NCI-H2107 treated with DMSO at 0.1 percent for 48 hours (cell line): ENCODE measurements at regions not wholly inside any gene's neighbourhood (a gene's known extent, or its start where the extent isn't known, plus 50 kb on each side); places are given as distances from the start of the nearest gene placed in this dataset.
"Not testable (repeated sequence)": the region's sequence is repeated elsewhere in the genome, so short reads cannot be mapped to it uniquely, and the experiment has no call there.

Experiments
- DNase-seq: peaks from one replicate; lab custom pipeline; 2025; ENCODE audit not compliant: unreplicated experiment; lab: John Stamatoyannopoulos, UW

DNA sequence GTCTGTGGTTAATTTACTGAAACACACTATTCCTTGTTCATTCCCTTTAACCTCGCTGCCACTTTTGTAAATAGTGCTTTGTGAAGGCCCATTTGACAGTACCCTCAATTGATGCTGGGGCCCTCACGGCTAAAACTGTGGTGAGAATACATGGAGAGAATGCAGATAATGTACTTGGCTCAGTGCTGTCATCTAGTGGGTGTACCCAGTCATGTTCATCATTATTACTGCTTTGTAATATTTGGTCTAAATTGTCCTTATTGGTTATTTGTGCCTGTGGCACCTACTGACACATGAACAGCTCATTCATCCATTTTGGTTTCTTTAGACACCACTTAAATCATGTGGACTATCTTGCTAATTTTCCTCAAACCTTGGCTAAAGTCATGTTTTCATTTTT, 543.6 kb downstream of the EDEM1 start:
- no peak for DNase-seq

DNA sequence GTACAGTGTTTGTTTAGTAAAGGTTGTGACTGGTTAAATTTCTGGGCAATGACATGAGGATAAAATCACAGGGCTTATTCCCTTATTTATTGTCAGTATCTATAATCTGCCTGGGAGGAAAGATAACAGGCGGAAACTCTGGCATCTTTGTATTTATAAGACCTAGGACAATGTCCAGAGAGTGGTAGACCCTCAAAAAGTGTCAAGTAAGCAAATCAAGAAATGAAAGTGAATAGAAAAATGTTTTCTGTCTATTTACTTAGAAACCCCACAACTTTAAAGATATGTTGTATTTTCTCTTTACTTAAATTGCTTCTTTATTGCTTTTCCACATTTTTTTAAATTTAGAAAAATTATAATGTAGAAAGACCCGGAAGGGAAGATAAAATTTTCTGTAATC, 544.6 kb downstream of the EDEM1 start:
- no peak for DNase-seq

DNA sequence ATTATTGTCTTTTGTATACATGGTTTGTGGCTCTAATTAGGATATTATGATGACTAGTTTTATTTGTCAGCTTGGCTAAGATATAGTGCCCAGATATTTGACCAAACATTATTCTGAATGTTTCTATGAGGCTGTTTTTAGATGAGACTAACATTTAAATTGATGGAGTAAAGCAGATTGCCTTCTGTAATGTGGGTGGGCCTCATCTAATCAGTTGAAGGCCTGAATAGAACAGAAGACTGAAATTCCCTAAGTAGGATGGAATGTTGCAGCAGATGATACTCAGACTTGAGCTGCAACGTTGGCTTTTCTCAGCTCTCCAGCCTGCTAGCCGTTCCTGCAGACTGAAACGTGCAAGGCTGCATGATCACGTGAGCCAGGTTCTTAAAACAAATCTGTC, 546.5 kb downstream of the EDEM1 start:
- no peak for DNase-seq

DNA sequence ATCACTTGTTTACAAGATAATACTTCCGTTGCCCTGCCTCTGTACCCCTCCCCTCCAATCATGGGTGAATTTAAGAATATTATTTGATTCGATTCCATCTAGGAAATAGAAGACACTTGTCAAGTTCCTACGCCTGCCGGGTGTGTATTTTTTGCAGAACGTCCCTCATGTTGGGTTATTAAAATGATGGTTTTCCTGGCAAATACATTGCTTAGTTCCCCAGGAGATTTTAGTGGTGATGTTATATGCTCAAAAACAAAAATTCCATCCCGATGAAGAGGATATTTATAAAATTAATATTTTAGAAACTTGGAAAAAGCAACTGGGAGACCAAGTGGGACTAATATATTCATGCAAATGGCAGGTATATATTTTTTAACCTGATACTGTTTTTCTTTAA, 548.4 kb downstream of the EDEM1 start:
- no peak for DNase-seq

DNA sequence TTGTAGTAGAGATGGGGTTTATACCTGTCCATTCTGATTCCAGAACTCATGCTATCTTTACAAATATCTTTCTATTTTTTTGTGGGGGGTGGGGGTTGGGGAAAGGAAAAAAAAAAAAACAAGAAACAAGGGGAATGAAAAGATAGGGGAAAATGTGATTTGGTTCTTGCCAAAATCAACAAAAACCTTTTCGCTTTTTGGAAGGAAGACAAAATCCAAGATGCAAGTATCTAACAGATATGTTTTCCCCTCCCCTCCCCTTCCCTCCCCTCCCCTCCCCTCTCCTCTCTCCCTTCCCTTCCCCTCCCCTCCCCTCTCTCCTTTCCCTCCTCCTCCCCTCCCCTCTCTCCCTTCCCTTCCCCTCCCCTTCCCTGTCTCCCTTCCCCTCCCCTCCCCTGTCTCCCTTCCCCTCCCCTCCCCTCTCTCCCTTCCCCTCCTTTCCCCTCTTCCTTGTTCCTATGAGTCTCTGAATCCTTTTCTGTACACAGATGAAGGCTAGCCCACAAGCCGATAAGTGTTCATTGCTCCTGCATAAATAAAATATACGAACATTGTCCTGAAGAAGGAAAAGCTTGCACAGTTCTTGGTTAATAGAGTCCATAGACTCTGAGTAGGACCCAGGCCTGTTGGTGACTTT, 551.9 kb downstream of the EDEM1 start:
- no peak for DNase-seq

DNA sequence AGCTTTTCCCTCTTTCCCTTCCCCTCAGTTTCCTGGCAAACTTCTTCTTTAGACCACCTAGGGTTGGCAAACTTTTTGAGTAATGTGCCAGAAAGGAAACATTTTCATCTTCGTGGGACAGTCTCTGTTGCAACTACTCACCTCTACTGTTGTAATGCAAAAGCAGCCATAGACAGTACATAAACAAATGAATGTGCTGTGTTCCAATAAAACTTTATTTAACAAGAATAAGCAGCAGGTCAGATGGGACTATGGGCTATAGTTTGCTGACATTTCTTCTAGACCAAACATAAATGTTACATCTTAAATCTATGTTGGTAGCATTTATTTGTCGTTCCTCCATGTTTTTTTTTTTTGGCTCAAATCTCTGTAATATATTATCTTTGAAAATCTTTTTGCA, 552.4 kb downstream of the EDEM1 start:
- DNase-seq = no peak

DNA sequence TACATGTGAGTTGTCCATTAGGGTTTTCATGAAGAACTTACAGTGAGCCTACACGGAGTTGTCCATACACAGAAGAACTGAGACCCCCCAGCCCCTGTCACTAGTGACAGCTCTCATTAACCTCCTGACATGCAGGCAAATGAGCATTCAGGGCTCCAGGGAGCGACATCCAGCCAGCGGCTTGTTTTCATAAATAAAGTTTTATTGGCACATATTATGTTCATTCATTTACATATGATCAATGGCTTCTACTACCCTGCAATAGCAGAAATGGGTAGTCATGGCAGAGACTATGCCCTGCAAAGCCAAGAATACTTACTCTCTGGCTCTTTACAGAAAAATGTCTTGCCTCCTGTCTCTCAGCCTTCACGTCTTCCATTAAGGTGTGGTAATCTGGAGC, 553.5 kb downstream of the EDEM1 start:
- DNase-seq = no peak

DNA sequence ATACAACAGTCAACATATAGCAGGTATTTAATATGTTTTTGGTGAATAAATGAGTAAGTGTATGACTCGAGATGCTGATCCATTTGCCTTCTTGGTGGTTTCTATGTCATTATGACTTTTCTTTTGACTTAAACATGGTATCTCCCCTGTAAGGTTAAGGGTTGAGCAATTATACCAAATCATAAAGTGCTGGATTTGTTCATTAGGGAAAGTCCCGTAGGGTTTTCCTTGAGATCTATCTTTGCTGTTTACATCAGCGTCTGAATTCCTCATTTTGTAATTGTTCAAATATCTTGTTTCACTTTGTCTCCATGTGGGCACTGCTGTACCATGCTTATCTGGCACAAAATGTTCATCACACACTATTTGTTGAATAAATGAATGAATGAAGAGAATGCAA, 562.6 kb downstream of the EDEM1 start:
- no peak for DNase-seq

DNA sequence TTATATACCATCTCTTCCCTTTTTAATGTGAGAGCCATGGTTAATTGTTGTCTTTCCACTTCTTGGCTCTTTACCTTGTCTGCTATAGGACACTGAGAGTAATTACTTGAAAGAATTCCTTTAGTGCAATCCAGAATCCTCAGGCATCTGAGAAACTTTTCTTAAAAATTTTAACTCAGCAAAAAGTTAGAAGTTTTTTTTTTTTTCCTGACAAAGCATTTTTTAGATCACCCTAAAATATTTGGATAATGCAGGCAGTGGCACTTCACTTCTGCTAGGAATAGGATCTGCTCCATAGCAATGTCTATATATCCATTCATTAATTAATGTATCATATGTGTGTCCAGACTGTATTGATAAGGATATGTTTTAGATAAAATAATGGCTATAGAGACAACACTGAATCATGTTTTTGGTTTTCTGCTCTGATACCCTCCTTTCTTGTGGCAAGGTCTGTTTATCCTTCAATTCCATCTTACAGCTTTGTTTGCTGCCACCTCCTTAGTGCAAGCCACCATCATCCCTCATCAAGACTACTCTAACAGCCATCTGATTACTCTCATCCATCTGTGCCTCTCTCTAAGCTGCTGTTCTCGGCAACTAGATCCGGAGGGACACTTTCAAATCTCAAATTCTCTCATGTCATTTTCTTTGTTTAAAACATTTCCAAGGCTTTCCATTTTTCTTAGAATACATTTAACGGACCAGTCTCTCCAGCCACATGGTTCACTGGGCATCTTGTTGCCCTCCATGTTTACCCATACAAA, 563.5 kb downstream of the EDEM1 start:
- DNase-seq = no peak

DNA sequence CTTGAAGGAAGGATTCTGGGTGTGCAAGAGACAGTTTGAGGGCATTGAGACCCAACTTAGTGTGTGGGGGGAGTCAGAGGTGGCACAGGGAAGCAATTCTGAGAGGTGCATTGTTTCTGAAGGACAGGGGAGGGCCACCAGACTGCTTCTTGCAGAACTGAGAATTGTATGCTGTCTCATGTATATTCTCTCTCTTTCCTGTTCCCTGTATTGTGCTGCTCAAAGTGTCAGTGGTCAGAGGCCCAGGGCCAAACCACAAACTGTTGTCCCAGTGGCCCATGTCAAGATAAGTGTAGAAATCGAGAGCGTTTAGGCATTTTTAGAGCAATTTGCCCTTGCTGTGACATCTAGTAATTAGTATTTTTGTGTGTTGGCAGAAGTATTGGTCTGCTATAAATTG, 567.1 kb downstream of the EDEM1 start:
- DNase-seq = no peak

DNA sequence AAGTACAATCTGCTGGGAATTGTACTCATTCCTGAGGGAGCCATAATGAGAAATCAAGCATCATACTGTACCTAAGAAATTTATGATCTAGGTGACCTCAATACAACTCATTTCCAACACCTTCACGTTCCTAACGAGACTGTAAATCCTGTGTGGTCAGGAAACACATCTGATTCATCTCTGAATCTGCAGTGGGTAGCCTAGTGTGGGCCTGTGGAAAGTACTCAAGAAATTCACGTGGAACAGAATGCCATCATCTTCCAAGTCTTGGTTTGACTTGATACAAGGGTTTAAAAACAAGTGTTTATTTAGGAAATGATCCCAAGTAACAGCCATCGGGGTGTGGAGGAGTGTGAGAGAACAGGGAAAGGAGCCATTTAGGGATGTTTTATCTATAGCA, 568.9 kb downstream of the EDEM1 start:
- no peak for DNase-seq

DNA sequence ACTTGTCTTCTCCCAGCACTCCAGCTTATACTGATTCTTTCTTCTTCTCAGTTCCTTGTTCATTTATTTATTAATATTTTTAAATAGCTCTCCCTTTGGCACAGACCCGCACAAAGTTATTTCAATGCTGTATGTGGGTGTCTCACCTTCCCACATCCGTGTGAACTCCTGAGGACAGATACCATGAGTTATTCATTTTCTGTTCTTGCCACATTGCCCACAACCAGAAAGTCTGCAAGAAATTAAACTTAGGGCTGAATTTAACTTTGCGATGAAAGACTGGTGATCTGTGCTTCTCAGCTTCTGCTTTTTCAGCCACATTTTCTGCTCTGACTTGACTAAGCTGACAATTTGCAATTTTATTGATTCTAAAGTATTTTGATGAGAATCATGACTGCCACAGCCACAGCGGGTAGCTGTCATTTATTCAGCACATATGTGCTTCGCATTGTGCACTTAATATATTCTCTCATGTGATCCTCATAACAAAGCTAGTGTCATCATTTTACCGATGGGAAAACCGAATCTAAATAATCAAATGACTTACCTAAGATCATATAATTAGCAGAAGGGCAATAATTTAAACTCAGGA, 569.8 kb downstream of the EDEM1 start:
- no peak for DNase-seq

DNA sequence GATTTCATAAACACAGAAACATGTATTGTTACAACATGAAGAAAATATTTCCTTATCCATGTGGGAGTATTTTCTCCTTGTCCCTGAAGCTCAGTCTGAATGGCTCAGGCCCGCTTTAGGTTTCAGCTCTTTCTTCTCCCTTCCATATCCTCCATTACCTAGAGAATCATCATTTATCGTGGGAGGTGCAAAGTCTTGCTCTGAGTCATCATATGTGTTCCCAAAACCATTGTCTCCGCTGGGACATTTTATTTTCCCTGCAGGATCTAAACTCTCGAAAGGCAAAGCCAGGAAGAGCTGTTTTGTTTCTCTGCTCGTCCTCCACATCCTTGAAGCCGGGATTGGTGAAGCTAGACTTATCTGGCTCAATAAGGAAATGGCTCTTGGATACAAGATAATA, 571.2 kb downstream of the EDEM1 start:
- no peak for DNase-seq

DNA sequence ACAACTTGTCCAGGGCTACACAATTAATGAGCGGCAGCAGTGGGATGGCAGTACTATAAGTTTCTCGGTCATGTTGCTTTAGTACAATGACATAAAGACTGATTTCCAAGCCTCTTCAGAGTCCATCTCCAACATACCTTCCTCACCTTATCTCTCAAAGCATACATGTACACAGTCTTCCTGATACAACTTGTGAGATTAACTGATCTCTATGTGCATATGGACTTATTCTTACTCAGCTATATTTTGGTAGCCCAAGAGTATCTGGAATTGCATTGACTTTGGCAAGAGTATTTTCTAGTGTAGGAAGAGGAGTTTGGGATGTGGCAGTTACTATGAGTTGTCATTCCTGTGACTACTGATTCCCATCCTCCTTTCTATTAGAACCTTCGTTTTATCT, 575.0 kb downstream of the EDEM1 start:
- no peak for DNase-seq

DNA sequence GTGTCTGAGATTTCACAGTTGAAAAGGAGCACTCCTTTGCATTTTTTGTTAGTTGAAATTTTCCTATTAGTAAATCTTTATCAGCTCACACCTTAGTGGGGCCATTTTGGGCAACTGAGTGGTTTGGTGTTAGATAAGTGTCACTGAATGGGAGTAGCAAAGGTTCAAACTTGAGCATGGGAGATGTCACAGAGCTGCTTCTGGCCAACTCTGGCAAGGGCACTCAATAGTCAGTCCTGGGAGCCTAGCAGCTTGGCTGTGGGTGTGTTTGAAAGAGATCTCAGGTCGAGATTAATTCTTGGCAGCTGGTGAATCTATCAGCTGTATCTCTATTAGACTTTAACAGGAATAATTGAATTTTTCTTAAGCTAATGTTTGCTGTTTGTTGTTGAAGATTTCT, 579.3 kb downstream of the EDEM1 start:
- no peak for DNase-seq

DNA sequence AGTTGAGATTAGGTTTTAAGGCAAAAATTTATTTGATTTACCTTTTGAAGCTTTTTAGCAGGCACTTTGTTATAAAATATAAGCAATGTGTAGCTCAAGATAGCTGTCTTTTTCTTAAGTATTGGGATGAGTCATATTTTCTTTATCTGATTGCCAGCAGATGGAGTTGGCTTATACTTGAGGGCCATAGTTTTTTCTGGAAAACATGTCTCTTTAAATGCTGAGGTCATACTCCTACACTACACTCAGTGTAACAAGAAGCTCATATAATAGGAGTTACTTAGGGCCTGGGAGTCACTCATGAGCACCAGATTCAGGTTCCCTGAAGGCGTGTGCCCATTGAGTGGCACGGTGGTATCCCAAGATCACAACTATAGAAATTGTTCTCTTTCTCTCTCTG, 579.8 kb downstream of the EDEM1 start:
- no peak for DNase-seq

DNA sequence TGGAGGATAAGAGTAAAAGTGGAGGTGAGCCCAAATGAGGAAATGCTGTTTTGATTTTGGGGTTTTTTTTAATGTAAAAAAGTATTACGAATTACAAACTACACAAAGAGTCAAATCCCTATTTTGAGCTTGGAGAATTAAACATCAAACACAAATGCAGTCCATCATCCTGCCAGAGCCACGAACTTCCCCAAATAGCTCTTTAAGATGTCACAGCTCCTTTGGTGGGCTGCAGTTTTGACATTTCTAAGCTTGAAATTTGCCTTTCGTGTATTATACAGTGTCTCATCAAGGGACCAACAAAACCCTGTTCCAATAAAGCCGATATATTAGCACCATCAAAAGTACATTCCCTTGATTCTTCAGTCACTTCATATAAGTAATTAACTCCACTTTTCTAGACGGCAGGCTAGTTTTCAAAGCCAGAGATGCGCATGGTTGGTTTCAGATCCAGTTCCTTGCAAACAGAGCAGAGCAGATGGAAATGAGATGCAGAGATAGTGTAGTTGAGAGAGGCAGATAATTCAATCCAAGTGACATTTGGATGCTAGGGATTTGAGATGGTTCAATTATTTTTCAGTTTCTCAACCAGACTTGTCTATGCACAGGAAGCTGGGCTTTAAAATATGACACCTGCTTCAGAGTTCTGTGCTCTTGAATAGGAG, 580.9 kb downstream of the EDEM1 start:
- no peak for DNase-seq

DNA sequence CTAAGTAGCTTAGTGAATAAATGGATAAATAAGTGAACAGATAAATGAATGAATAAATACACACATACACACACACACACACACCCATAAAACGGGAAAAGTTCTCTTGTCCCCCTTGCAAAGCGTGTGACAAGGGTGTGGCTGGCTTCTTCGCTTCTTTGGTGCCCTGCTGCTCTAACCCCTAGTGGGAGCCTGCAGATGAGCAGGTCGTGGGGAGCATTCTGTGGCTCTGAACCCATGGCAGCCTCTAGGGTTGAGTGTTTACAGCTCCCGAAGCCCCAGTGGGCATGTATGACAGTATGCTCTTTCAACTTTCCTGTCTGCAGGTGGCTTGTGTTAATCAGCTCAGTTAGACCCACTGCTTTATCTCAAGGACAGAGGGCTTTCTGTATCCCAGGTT, 582.3 kb downstream of the EDEM1 start:
- DNase-seq = no peak

DNA sequence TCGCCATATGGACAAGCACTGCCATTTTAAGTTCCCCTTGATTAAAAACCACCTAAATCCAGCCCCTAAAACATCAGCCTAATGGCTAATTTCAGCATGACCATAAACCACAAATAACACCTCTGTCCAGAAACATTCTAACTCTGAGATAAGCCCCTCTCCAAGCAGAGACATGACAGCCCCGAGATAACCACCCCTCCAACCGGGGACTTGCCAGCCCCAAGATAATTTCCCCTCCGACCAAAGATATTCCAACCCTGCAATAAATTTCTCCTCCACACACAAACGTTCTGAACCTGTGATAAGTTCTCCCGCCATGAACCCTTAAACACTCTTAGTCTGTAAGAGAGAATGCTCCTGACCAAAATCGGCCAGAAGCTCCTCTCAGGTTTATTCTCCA, 586.8 kb downstream of the EDEM1 start:
- no peak for DNase-seq

DNA sequence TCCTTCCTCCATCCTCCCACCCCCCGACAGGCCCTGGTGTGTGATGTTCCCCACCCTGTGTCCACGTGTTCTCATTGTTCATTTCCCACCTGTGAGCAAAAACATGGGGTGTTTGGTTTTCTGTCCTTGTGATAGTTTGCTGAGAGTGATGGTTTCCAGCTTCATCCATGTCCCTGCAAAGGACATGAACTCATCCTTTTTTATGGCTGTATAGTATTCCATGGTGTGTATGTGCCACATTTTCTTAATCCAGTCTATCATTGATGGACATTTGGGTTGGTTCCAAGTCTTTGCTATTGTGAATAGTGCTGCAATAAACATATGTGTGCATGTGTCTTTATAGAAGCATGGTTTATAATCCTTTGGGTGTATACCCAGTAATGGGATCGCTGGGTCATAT, 587.6 kb downstream of the EDEM1 start:
- DNase-seq = not testable (repeated sequence)

DNA sequence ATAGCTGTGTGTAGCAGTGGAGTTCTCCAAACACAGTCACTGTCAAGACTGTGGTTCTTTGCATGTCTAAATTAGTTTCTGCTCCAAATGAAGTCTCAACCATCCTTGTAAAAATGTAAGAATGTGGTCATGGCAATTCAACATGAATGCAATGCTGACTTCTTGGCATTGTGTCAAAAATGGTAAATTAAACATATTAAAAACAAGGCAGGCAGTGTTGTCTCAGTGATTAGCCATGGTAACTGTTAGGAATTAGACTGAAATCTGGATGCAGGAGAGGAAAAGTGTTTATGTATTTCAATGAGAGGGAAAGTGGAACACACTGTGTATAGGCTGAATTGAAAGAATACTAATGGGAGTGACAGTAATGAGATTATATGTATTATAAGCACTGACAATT, 597.2 kb downstream of the EDEM1 start:
- DNase-seq = no peak

DNA sequence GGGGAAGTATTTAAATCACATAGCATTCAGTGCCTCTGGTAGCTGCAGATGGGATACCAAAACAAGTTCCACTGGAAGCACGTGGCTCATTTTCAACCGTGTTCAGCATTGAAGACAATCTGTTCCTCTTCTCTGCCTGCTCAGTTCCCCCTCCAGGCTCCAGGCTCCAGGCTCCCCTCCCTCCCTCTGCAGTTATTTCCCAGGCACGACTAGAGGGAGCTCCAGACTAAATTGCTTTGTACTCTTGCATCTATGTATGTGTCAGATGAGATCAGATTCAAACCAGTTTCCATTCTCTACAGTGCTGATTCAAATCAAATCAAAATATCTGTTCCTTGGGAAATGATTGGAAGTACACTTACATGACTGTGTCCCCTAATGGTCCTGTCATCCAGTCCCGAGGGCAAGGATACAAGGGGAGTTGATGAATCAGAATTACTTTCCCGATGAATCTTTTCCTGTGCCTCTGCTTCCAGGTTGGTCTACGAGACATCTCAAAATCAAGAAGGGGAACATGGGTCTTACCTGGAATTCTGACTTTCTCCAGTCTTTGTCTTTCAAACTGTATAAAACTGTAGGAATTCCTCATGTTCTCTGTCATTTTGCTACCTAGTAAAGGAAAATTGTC, 600.5 kb downstream of the EDEM1 start:
- DNase-seq = no peak
